SK-N-SH (cell line): ENCODE measurements at regions not wholly inside any gene's neighbourhood (a gene's known extent, or its start where the extent isn't known, plus 50 kb on each side); places are given as distances from the start of the nearest gene placed in this dataset.

Experiments used
- CTCF ChIA-PET: fragments of 300-600, 350-600 bp; formaldehyde crosslinking; extraction: SDS; loops from one replicate; lab custom pipeline; 2021; lab: Yijun Ruan, JAX
- POLR2A ChIA-PET: fragments of 350-600 bp; sonication (Branson Sonifier 250); formaldehyde crosslinking; extraction: SDS; loops from one replicate; lab custom pipeline; 2020; ENCODE audit warnings: antibody characterized with exemption, inconsistent platforms; lab: Yijun Ruan, JAX
- DNase-seq: peaks from one replicate; pipeline ENCODE4 v3.0.0; 2012
- H2AFZ ChIP-seq: fragments of 200-600 bp; sonication (generic); 2 replicates; pipeline ENCODE4 v1.8.1; 2016; ENCODE audit warnings: antibody characterized with exemption, mild to moderate bottlenecking, low read depth
- H3F3A ChIP-seq: fragments of 200-600 bp; sonication (generic); replicated peaks from 2 replicates; pipeline ENCODE3; 2016; ENCODE audit warnings: antibody characterized with exemption, mild to moderate bottlenecking; ENCODE audit not compliant: insufficient read depth
- H3K27ac ChIP-seq, 2 experiments: fragments of 200-500 bp in 1 of 2; fragments of 200-600 bp in 1 of 2; sonication (Bioruptor generic) in 1 of 2; sonication (generic), shearing (Covaris generic) in 1 of 2; 2 replicates each; pipeline versions ENCODE4 v1.5.1 to v1.6.1; 2014 to 2016; ENCODE audit warnings: low read depth in 2 of 2, inconsistent platforms in 1 of 2, low read length in 1 of 2, mild to moderate bottlenecking in 1 of 2, mixed read lengths in 1 of 2
- H3K27me3 ChIP-seq: fragments of 200-600 bp; sonication (generic), shearing (Covaris generic); 2 replicates; pipeline ENCODE4 v1.6.1; 2016; ENCODE audit warnings: mixed run types; ENCODE audit not compliant: insufficient read depth
- H3K36me3 ChIP-seq, 2 experiments: fragments of 200-500 bp in 1 of 2; fragments of 200-600 bp in 1 of 2; sonication (Bioruptor generic) in 1 of 2; sonication (generic) in 1 of 2; replicated peaks in 1 of 2; 2 replicates each; pipeline versions ENCODE3 to v1.5.1; 2014 to 2016; ENCODE audit warnings: low read length in 1 of 2, mild to moderate bottlenecking in 1 of 2; ENCODE audit not compliant: insufficient read depth in 2 of 2, control insufficient read depth in 1 of 2
- H3K4me1 ChIP-seq, 2 experiments: fragments of 200-500 bp in 1 of 2; fragments of 200-600 bp in 1 of 2; sonication (Bioruptor generic) in 1 of 2; sonication (generic), shearing (Covaris generic) in 1 of 2; 2 replicates each; pipeline versions ENCODE4 v1.5.1 to v1.6.1; 2014 to 2016; ENCODE audit warnings: low read depth in 1 of 2, low read length in 1 of 2, mixed run types in 1 of 2; ENCODE audit not compliant: insufficient read depth in 2 of 2, control insufficient read depth in 1 of 2
- H3K4me2 ChIP-seq: fragments of 200-600 bp; sonication (generic), shearing (Covaris generic); 2 replicates; pipeline ENCODE4 v1.6.1; 2017; ENCODE audit warnings: mixed run types
- H3K4me3 ChIP-seq, 2 experiments: fragments of 200-500 bp in 1 of 2; fragments of 200-600 bp in 1 of 2; sonication (Bioruptor generic) in 1 of 2; sonication (generic), shearing (Covaris generic) in 1 of 2; 2 replicates each; pipeline versions ENCODE4 v1.5.1 to v1.8.1; 2014 to 2016; ENCODE audit warnings: low read depth in 2 of 2, inconsistent platforms in 1 of 2, low read length in 1 of 2, mild to moderate bottlenecking in 1 of 2, mixed read lengths in 1 of 2, moderate library complexity in 1 of 2
- H3K79me2 ChIP-seq: fragments of 200-600 bp; sonication (generic); 2 replicates; pipeline ENCODE4 v1.8.1; 2017; ENCODE audit warnings: mild to moderate bottlenecking; ENCODE audit not compliant: insufficient read depth
- H3K9ac ChIP-seq: fragments of 200-600 bp; sonication (generic); 2 replicates; pipeline ENCODE4 v1.6.1; 2017; ENCODE audit warnings: mixed run types
- H3K9me2 ChIP-seq: fragments of 200-600 bp; sonication (generic); 2 replicates; pipeline ENCODE4 v1.6.1; 2017; ENCODE audit warnings: mixed run types
- H3K9me3 ChIP-seq: fragments of 200-600 bp; sonication (generic); 2 replicates; pipeline ENCODE4 v1.6.1; 2017; ENCODE audit warnings: mixed run types, mild to moderate bottlenecking, moderate library complexity
- H4K20me1 ChIP-seq: fragments of 200-600 bp; sonication (generic); 2 replicates; pipeline ENCODE4 v1.6.1; 2017; ENCODE audit warnings: mild to moderate bottlenecking, mixed run types; ENCODE audit not compliant: insufficient read depth
- CHD2 ChIP-seq: fragments of 150-350 bp; IDR thresholded peaks from 2 replicates; pipeline ENCODE4 v1.6.1; 2018; ENCODE audit warnings: low read length; ENCODE audit not compliant: partially characterized antibody
- EP300 ChIP-seq, 2 experiments: IDR thresholded peaks; 2 replicates each; pipeline versions ENCODE4 v1.4.0 to v1.6.1; 2012; ENCODE audit warnings: borderline replicate concordance in 1 of 2, low read depth in 1 of 2, low read length in 1 of 2
- FOXJ3 ChIP-seq: sonication (generic); formaldehyde crosslinking; IDR thresholded peaks from 2 replicates; pipeline ENCODE4 v1.5.1; 2020; ENCODE audit warnings: mild to moderate bottlenecking, missing genetic modification reagents
- FOXM1 ChIP-seq: IDR thresholded peaks from 2 replicates; pipeline ENCODE4 v1.4.0; 2012; ENCODE audit warnings: low read depth, mild to moderate bottlenecking
- IRF3 ChIP-seq: fragments of 150-350 bp; IDR thresholded peaks from 2 replicates; pipeline ENCODE4 v1.6.1; 2016; ENCODE audit warnings: mild to moderate bottlenecking, low read depth, low read length
- MEF2A ChIP-seq: IDR thresholded peaks from 2 replicates; pipeline ENCODE4 v1.4.0; 2012; ENCODE audit warnings: low read depth, borderline replicate concordance
- MXI1 ChIP-seq: IDR thresholded peaks from 2 replicates; pipeline ENCODE4 v1.6.1; 2012; ENCODE audit warnings: mild to moderate bottlenecking, low read depth, low read length, improper control_type of control experiment
- NFIC ChIP-seq: IDR thresholded peaks from 2 replicates; pipeline ENCODE4 v1.4.0; 2012; ENCODE audit warnings: borderline replicate concordance
- PBX3 ChIP-seq: IDR thresholded peaks from 2 replicates; pipeline ENCODE4; 2012
- POLR2AphosphoS5 ChIP-seq: IDR thresholded peaks from 2 replicates; pipeline ENCODE4 v1.6.1; 2012; ENCODE audit warnings: low read depth, low read length
- RAD21 ChIP-seq: IDR thresholded peaks from 2 replicates; pipeline ENCODE4 v1.6.1; 2012; ENCODE audit warnings: mild to moderate bottlenecking, low read length
- RCOR1 ChIP-seq: fragments of 150-350 bp; IDR thresholded peaks from 2 replicates; pipeline ENCODE4 v1.6.1; 2017; ENCODE audit warnings: antibody characterized with exemption, low read length
- RFX5 ChIP-seq: IDR thresholded peaks from 2 replicates; pipeline ENCODE4 v1.6.1; 2012; ENCODE audit warnings: mild to moderate bottlenecking, improper control_type of control experiment, low read length
- RXRA ChIP-seq: IDR thresholded peaks from 2 replicates; pipeline ENCODE4 v1.4.0; 2012; ENCODE audit warnings: low read depth, mild to moderate bottlenecking, borderline replicate concordance
- TAF1 ChIP-seq: IDR thresholded peaks from 2 replicates; pipeline ENCODE4 v1.6.1; 2012; ENCODE audit warnings: low read depth, mild to moderate bottlenecking, low read length, moderate library complexity, borderline replicate concordance
- TEAD4 ChIP-seq: IDR thresholded peaks from 2 replicates; pipeline ENCODE4 v1.4.0; 2012; ENCODE audit warnings: mild to moderate bottlenecking, borderline replicate concordance; ENCODE audit not compliant: insufficient read depth
- USF1 ChIP-seq: IDR thresholded peaks from 2 replicates; pipeline ENCODE4 v1.4.0; 2012; ENCODE audit warnings: low read depth, borderline replicate concordance
- WGBS: methylation state at CpG from one replicate; pipeline ENCODE4 v1.1.6; 2017; ENCODE audit warnings: low lambda C conversion rate; 5-methylcytosine and 5-hydroxymethylcytosine counted together
- TF ChIP-seq, protein P1 (sequence below): IDR thresholded peaks from 2 replicates; pipeline ENCODE4 v1.4.0; 2012; ENCODE audit warnings: low read depth

DNA sequence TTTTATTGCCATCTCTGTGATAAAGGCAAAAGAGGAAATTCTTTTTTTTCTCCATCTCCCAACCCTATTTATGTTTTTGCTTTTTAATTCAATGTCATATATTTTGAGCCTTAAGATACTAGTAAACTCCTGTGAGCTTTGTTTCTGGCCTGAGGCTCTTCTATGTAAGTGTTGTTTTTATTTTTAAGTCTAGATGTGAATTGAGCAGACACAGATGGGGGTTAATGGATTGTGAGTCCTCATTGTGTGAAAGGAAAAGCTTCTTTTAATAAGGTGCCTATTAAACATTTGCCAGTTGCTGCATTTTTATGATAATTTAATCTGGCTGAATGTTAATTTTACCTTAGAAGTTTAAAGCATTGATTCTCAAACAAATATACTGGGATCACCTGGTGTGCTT lies 2337.9 kb upstream of the RAG2 start:
- DNase-seq = no peak
- Histone ChIP-seq H4K20me1 (no peaks in the 10 kb centered on the region), H3K36me3 (no peaks in the 10 kb centered on the region), H3F3A (no peaks in the 10 kb centered on the region), H3K4me1 (peaks cover 0 to 3% of the 10 kb centered on the region in 2 experiments; a peak in 1 of 4 replicates), H3K27ac (no peak overlapping the region), H3K4me3 (no peak overlapping the region), H3K27me3 (no peaks in the 10 kb centered on the region), H3K4me2 (no peak overlapping the region), H3K9me3 (no peaks in the 10 kb centered on the region), H3K9me2 (no peaks in the 10 kb centered on the region), H2AFZ (no peak overlapping the region), H3K79me2 (no peaks in the 10 kb centered on the region), H3K9ac (no peak overlapping the region)
- ChIA-PET CTCF (no interaction called here), POLR2A (no interaction called here)
- no peak for TF ChIP-seq NFIC

- Histone ChIP-seq H3K4me1 (no peaks in the 10 kb centered on the region), H3K27me3 (no peaks in the 10 kb centered on the region), H3K4me3 (no peak overlapping the region), H3K9ac (no peak overlapping the region), H3K79me2 (no peaks in the 10 kb centered on the region), H3K9me3 (no peaks in the 10 kb centered on the region), H3K36me3 (no peaks in the 10 kb centered on the region), H3K9me2 (no peaks in the 10 kb centered on the region), H3K4me2 (no peak overlapping the region), H2AFZ (no peak overlapping the region; the same call in 1 of the 2 replicates), H3K27ac (no peak overlapping the region), H3F3A (no peaks in the 10 kb centered on the region), H4K20me1 (no peaks in the 10 kb centered on the region)
- no peak for DNase-seq
- ChIA-PET CTCF (no interaction called here), POLR2A (no interaction called here)
- no peak for TF ChIP-seq MEF2A
- TF ChIP-seq POLR2AphosphoS5 = no peak
- TF ChIP-seq RXRA = no peak
- TF ChIP-seq, protein P1, sequence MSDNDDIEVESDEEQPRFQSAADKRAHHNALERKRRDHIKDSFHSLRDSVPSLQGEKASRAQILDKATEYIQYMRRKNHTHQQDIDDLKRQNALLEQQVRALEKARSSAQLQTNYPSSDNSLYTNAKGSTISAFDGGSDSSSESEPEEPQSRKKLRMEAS = no peak
- no peak for TF ChIP-seq FOXM1
- no peak for TF ChIP-seq CHD2
- no peak for TF ChIP-seq RAD21
- TF ChIP-seq FOXJ3 (CRISPR knock-in tag) = no peak
- WGBS = under 1% methylated on average over 2 of the region's 2 CpGs
Observed at GRCh38 chr11:38927993-38928392, 2330.0 kb upstream of the RAG2 start.

DNA sequence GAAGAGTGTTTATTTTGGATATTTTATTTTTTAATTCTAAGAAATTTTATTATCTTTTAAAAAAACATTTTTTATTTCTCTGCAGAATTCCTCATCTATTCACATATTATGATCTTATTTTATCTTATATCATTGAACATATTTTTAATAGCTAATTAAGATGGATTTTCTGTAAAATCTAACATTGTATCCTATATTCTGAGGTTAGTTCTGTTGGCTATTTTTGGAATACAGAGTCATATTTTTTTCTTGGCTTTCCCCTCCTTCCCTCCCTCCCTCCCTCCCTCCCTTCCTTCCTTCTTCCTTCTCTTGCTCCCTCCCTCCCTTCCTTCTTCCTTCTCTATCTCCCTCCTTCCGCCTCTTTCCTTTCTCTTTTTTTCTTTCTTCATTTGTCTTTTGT lies 2326.6 kb upstream of the RAG2 start:
- no peak for DNase-seq
- H3F3A ChIP-seq = no peaks in the 10 kb centered on the region
- H3K4me1 ChIP-seq = no peaks in the 10 kb centered on the region
- H3K9me3 ChIP-seq = no peaks in the 10 kb centered on the region
- H3K79me2 ChIP-seq = no peaks in the 10 kb centered on the region
- TF ChIP-seq PBX3 (no peak), RXRA (no peak), TEAD4 (no peak), RCOR1 (no peak), EP300 (IDR thresholded peaks at IDR 0.05; ENCODE audit: borderline replicate concordance in 1 of 2, low read depth in 1 of 2, low read length in 1 of 2) (no peak), USF1 (no peak), MXI1 (no peak), POLR2AphosphoS5 (no peak), TAF1 (no peak), RFX5 (no peak), IRF3 (no peak), FOXJ3 (CRISPR knock-in tag) (no peak)
- TF ChIP-seq, all 33 proteins: peak for 0
- no peak overlapping the region for H2AFZ ChIP-seq
- H3K4me3 ChIP-seq = no peak overlapping the region
- no peak overlapping the region for H3K27ac ChIP-seq
- no peaks in the 10 kb centered on the region for H3K9me2 ChIP-seq
- H3K36me3 ChIP-seq = no peaks in the 10 kb centered on the region
- POLR2A ChIA-PET = no interaction called here
- no peaks in the 10 kb centered on the region for H3K27me3 ChIP-seq
- CTCF ChIA-PET = no interaction called here
- H3K4me2 ChIP-seq = no peak overlapping the region
- no peaks in the 10 kb centered on the region for H4K20me1 ChIP-seq
- WGBS = 13% methylated on average over 1 of the region's 1 CpG
- no peak overlapping the region for H3K9ac ChIP-seq
